Pancreas (tissue), 10 donors: ENCODE measurements at regions not wholly inside any gene's neighbourhood (a gene's known extent, or its start where the extent isn't known, plus 50 kb on each side); places are given as distances from the start of the nearest gene placed in this dataset.

Experiments
- ATAC-seq, 4 donors: fragments of 200-7000 bp; cut with Tn5 transposase; one replicate each; pipeline versions ENCODE4 v1.8.0 to v1.9.1; 2020; ENCODE audit warnings: mild to moderate bottlenecking in 4 of 4, moderate library complexity in 4 of 4
- DNase-seq, 6 donors: peaks; one replicate each; pipeline ENCODE4 v3.0.0-alpha.2; 2020
- FAIRE-seq: peaks from 2 replicates; lab custom pipeline; 2012; peaks lifted over from hg19 to GRCh38; lab: Jason Lieb, UNC
- H3K27ac ChIP-seq, 4 donors: fragments of 200-600 bp; sonication (generic); 1 replicate in 3 of 4; 2 replicates in 1 of 4; pipeline versions ENCODE4 v1.5.0 to v1.8.0; 2020
- H3K27me3 ChIP-seq, 4 donors: fragments of 200-600 bp; one replicate each; pipeline ENCODE4 v1.8.0; 2021
- H3K36me3 ChIP-seq, 3 donors: fragments of 200-600 bp; sonication (generic) in 1 of 3; one replicate each; pipeline versions ENCODE4 v1.5.0 to v1.8.0; 2020 to 2021
- H3K4me1 ChIP-seq, 3 donors: fragments of 200-600 bp; one replicate each; pipeline ENCODE4 v1.8.0; 2021
- H3K4me3 ChIP-seq, 4 donors: fragments of 200-600 bp; sonication (generic) in 2 of 4; one replicate each; pipeline versions ENCODE4 v1.5.0 to v1.8.0; 2020 to 2021
- H3K9me3 ChIP-seq, 4 donors: fragments of 200-600 bp; one replicate each; pipeline ENCODE4 v1.8.0; 2021
- WGBS, 2 donors: extraction: QIAGEN DNeasy Blood & Tissue Kit; methylation state at CpG; one replicate each; pipeline ENCODE4 v1.1.7; 2013; 5-methylcytosine and 5-hydroxymethylcytosine counted together
- intact Hi-C, 3 donors: fragments of 100-400 bp; cut with DNase I; formaldehyde crosslinking; loops; one replicate each; pipeline versions ENCODE4 v1.11.1 to v1.14.2; 2022
- TF ChIP-seq, protein P1 (sequence below), 4 donors: fragments of 200-600 bp; sonication (generic) in 3 of 4; IDR thresholded peaks; one replicate each; pipeline versions ENCODE4 v1.5.0 to v1.8.0; 2021; ENCODE audit warnings: antibody characterized with exemption in 4 of 4
- donor health status: healthy with polysubstance abuse.
- donor health status: DM: no; HTN: no; CAD: no; lungs with moderate emphysema.
- donor health status: DM: no; HTN: no; CAD: no.
- donor health status: control.
- donor health status: control.
- donor health status: Bipolar disorder and iron deficiency.
- donor health status: DM: yes; HTN: yes; CAD: no.
- donor health status: DM: no; HTN: no; CAD: no.
- donor health status: DM: no; HTN: no; CAD: no.
- donor health status: DM: yes; HTN: yes; CAD: no.

DNA sequence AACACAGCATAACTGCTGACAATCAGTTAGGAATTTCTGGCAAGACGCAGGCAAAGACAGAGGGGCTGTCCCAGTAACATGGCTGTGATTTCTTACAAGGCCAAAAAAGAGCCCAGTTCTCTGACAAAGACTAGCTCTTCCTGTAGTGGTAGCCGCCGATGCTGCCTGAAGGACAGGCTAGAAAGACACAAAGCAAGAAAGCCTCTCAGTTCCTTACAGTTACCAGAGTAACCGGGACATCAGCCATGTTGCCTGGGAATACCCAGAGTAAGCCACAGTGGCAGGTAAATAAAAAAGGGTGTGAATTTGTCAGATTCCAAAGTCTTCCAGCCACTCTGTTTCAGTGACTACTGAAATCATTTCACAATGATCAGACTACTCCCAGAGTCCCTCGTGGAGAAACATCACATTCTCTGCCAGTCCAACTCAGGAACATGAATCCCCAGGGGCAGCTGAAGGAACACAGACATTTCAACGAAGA is 493.6 kb upstream of the ADAMTS9 start:
- Histone ChIP-seq H3K4me3 (no peak overlapping the region), H3K27me3 (no peaks in the 10 kb centered on the region), H3K4me1 (no peaks in the 10 kb centered on the region), H3K9me3 (no peaks in the 10 kb centered on the region), H3K27ac (no peak overlapping the region), H3K36me3 (no peaks in the 10 kb centered on the region)
- WGBS, 2 donors, result 72% methylated on average over 6 of the region's 6 CpGs
- no peak for FAIRE-seq
- ATAC-seq, result peak in 2 of 4 donors; percentile 12 to 49
- no peak for DNase-seq
- intact Hi-C loops, result no loop called here
- TF ChIP-seq, protein P1, sequence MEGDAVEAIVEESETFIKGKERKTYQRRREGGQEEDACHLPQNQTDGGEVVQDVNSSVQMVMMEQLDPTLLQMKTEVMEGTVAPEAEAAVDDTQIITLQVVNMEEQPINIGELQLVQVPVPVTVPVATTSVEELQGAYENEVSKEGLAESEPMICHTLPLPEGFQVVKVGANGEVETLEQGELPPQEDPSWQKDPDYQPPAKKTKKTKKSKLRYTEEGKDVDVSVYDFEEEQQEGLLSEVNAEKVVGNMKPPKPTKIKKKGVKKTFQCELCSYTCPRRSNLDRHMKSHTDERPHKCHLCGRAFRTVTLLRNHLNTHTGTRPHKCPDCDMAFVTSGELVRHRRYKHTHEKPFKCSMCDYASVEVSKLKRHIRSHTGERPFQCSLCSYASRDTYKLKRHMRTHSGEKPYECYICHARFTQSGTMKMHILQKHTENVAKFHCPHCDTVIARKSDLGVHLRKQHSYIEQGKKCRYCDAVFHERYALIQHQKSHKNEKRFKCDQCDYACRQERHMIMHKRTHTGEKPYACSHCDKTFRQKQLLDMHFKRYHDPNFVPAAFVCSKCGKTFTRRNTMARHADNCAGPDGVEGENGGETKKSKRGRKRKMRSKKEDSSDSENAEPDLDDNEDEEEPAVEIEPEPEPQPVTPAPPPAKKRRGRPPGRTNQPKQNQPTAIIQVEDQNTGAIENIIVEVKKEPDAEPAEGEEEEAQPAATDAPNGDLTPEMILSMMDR (IDR thresholded peaks at IDR 0.05), result no peak

GRCh38 chr3:65178703-65179102 is 490.9 kb upstream of the ADAMTS9 start:
- intact Hi-C loops, result no loop called here
- TF ChIP-seq, protein P1 (IDR thresholded peaks at IDR 0.05), result no peak
- no peak for FAIRE-seq

DNA sequence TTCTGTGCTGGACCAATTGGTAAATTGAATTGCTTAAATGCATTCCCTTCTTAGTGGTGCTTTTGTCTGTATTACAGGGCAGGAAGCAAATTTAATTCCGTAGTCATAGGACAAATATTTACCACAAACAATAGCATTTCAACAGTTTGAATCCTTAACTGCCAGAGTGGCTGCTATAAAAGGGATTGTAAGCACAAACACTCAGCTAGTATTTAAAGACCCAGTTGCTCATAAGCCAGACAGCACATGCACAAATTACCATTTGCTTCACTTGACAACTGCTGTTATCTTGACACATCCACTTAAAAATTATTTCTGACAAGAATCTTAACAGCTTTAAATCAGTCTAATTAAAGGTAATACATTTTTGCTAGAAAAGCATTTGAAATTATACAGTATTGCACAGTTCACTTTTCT is 490.2 kb upstream of the ADAMTS9 start:
- no peak for FAIRE-seq
- intact Hi-C loops, result no loop called here

More at GRCh38 chr3:65178703-65179102, 490.9 kb upstream of the ADAMTS9 start:
- no peak overlapping the region for H3K4me3 ChIP-seq
- H3K9me3 ChIP-seq, result no peaks in the 10 kb centered on the region
- no peaks in the 10 kb centered on the region for H3K36me3 ChIP-seq
- 75 to 88% methylated on average over 6 of the region's 6 CpGs for WGBS, 2 donors
- no peak for DNase-seq
- no peak overlapping the region for H3K27ac ChIP-seq
- H3K27me3 ChIP-seq, result no peaks in the 10 kb centered on the region
- H3K4me1 ChIP-seq, result no peaks in the 10 kb centered on the region
- no peak for ATAC-seq

GRCh38 chr3:65174713-65175112 is 486.9 kb upstream of the ADAMTS9 start:
- H3K36me3 ChIP-seq, result no peaks in the 10 kb centered on the region
- no peak overlapping the region for H3K27ac ChIP-seq
- DNase-seq (no peak), ATAC-seq (no peak), FAIRE-seq (no peak)
- WGBS, 2 donors, result 68% methylated on average over 2 of the region's 2 CpGs
- H3K4me3 ChIP-seq, result no peak overlapping the region
- no peaks in the 10 kb centered on the region for H3K9me3 ChIP-seq
- H3K27me3 ChIP-seq, result no peaks in the 10 kb centered on the region
- TF ChIP-seq, protein P1 (IDR thresholded peaks at IDR 0.05), result no peak
- no peaks in the 10 kb centered on the region for H3K4me1 ChIP-seq
- intact Hi-C loops, result no loop called here

More for the DNA sequence above, 490.2 kb upstream of the ADAMTS9 start:
- no peaks in the 10 kb centered on the region for H3K9me3 ChIP-seq
- no peaks in the 10 kb centered on the region for H3K4me1 ChIP-seq
- 27 to 56% methylated on average over 1 of the region's 1 CpG for WGBS, 2 donors
- no peak overlapping the region for H3K4me3 ChIP-seq
- H3K27ac ChIP-seq, result no peak overlapping the region
- H3K27me3 ChIP-seq, result no peaks in the 10 kb centered on the region
- H3K36me3 ChIP-seq, result no peaks in the 10 kb centered on the region
- DNase-seq (no peak), ATAC-seq (no peak)
- TF ChIP-seq, protein P1 (IDR thresholded peaks at IDR 0.05), result no peak

DNA sequence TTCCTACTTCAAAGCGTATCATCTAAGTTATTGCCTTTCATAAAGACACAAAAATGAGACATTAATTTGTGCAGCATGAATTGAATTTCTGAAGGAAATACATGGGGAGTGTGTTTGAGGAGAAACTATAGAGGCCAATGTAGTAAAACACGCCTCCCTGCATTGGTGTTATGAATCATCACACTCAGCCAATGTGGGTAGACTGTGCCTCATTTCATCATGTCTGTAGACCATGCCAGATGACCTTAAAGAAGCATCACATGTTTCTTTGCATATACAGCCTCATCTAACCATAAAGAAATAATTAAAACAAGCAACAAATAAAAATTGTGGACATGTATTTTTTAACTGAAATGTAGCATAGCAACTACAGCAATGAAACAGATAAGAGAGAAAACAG is 486.0 kb upstream of the ADAMTS9 start:
- ATAC-seq, result no peak
- Histone ChIP-seq H3K4me3 (no peak overlapping the region), H3K9me3 (no peaks in the 10 kb centered on the region), H3K4me1 (no peaks in the 10 kb centered on the region), H3K36me3 (no peaks in the 10 kb centered on the region), H3K27ac (no peak overlapping the region), H3K27me3 (no peaks in the 10 kb centered on the region)
- 89 to 93% methylated on average over 2 of the region's 2 CpGs for WGBS, 2 donors
- TF ChIP-seq, protein P1 (IDR thresholded peaks at IDR 0.05), result no peak
- FAIRE-seq, result no peak
- no peak for DNase-seq
- intact Hi-C loops, result no loop called here
